ENCODE measurements at regions not wholly inside any gene's neighbourhood (a gene's known extent, or its start where the extent isn't known, plus 50 kb on each side); places are given as distances from the start of the nearest gene placed in this dataset.

DNA sequence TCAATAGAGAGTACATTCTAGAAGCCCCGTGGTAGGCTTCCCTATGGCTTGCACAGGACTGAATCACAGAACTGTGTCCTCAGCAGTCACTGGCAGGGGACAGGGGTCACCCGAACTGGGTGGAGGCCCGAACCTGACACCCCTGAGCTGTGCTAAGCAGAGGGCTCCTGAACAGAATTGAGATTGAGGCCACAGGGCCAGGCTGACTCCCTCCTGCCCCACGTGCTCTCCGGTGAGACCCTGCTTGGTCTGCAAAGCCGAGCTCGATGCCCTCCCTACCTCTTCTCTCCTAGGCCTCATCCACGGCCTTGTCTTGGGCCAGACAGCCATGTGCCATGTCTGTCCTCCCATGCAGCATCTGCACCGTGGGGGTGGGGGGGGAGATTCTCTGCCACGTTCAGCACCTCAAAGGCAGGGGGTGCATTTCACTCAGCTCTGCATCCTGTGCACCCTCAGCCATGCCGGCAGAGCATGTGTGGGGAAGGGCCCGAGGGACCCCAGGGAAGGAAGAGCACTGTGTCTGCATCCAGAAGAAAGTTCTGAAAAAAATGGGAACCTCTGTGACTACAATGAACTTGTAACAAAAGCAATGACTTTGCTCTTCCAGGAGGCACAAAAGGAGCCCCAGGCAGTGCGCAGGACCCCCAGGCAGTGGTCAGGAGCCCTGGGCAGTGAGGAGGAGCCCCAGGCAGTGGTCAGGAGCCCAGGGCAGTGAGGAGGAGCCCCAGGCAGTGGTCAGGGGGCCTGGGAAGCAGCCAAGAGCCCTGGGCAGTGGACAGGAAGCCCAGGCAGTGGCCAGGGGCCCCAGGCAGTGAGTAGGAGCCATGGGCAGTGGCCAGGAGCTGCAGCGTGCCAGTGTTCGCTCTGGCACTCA lies 76.7 kb upstream of the SEPTIN5 start:
- no peak for DNase-seq
- no peak overlapping the region for H3K4me3 ChIP-seq (ENCODE audit: insufficient read depth, low read depth, low read length)
- H3K27me3 ChIP-seq (ENCODE audit: control insufficient read depth, insufficient read depth, low read length) = no peaks in the 10 kb centered on the region; the same call in 1 of the 2 replicates
- H3K36me3 ChIP-seq (replicated peaks; ENCODE audit: control insufficient read depth, insufficient read depth, low read length) = no peaks in the 10 kb centered on the region

DNA sequence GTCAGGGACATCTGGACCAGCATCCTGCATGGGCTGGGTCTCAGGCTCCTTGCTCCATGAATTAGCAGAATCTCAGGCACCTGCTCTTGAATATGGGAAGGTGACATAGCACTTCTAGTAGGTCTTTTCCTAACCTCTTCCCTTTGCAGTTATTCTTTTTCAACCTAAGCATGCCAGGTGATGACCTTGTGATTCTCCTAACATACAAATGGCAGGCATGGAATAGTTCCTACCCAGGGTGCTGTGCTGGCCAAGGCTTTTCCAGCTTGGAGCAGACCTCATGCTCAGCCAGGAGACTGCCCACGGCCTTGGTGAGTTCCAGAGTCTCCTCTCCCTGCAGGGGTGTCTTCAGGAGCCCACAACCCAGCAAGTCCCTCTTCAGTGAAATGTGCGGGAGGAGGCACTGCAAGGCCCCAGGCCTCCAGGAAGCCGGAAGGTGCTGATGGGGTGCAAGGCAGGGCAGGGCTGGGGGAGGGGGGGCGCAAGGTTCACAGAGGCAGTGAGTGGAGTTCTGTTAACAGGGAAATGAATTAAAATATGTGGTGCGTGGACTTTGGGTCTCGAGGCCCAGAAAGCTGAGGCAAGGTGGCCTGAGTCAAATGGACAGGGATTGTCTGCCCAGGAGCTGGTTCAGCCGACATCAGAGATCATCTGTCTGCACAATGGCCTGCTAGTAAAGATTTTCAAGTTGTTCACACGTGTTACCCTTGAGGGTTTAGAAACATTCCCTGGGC lies 75.9 kb upstream of the SEPTIN5 start:
- Histone ChIP-seq H3K27me3 (ENCODE audit: control insufficient read depth, insufficient read depth, low read length) (no peaks in the 10 kb centered on the region; the same call in 1 of the 2 replicates), H3K36me3 (replicated peaks; ENCODE audit: control insufficient read depth, insufficient read depth, low read length) (no peaks in the 10 kb centered on the region), H3K4me3 (ENCODE audit: insufficient read depth, low read depth, low read length) (no peak overlapping the region)
- no peak for DNase-seq

DNA sequence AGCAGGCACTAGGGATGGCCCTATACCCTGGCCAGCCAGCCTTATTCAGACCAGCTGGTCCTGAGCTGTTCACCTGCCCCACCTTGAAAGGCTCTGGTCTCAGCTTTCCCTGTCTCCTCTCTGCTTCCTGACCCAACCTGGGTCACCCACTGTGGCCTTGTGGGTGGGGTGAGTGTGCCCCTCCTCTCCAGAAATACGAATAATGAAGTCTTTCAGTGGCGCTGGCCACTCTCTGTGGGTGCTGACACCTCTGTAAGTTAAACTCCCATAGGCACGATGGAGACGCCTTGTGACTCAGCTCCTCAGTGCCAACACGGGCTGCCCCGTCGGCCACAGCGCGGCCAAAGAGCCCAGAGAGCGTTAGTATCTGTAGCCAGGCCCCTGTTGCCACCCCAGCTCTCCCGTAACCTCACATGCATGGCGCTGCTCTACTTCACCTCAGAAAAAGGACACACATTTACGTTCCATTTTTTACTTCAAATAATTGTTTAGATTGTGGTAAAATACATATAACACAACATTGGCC lies 74.6 kb upstream of the SEPTIN5 start:
- Histone ChIP-seq H3K27me3 (ENCODE audit: control insufficient read depth, insufficient read depth, low read length) (no peaks in the 10 kb centered on the region; the same call in 1 of the 2 replicates), H3K4me3 (ENCODE audit: insufficient read depth, low read depth, low read length) (no peak overlapping the region), H3K36me3 (replicated peaks; ENCODE audit: control insufficient read depth, insufficient read depth, low read length) (no peaks in the 10 kb centered on the region)
- DNase-seq = no peak

DNA sequence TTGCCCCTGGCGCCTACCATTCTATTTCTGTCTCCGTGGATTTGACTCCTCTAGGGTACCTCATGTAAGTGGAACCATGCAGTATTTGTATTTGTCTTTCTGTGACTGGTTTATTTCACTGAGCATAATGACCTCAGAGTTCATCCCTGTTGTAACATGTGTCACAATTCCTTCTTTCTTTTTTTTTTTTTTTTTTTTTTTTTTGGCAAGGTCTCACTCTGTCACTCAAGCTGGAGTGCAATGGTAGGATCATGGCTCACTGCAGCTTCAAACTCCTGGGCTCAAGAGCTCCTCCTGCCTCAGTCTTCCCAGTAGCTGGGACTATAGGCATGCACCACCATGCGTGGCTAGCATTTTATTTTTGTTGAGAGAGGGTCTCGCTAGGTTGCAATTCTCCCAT lies 74.0 kb upstream of the SEPTIN5 start:
- Histone ChIP-seq H3K36me3 (replicated peaks; ENCODE audit: control insufficient read depth, insufficient read depth, low read length) (no peaks in the 10 kb centered on the region), H3K27me3 (ENCODE audit: control insufficient read depth, insufficient read depth, low read length) (no peaks in the 10 kb centered on the region; the same call in 1 of the 2 replicates), H3K4me3 (ENCODE audit: insufficient read depth, low read depth, low read length) (no peak overlapping the region)
- DNase-seq = no peak

DNA sequence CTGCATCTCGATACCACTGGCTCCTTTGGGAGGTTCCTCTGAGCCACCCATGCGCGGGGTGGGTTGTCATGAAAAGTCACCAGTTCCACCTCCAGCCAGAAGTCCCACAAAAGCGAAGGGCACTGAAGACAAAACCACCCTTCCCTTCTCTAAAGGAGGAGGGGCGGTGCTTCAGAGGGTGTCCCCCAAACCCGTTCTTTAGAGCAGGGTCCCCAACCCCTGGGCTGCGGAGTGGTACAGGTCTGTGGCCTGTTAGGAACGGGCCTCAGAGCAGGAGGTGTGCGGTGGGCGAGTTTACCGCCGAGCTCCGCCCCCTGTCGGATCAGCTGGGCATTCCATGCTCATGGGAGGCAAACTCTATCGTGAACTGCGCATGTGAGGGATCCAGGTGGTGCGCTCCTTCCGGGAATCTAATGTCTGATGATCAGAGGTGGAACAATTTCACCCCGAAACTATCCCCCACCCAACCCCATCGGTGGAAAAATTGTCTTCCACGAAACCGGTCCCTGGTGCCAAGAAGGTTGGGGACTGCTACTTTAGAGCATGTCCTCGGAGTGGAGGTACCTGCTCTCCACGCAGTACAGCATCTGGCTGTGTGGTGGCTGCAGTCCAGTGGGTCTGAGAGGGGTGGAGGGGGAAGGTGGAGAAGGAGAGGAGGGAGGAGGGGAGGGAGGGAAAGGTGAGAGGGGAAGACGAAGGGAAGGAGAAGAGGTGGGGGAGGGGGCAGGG lies 72.9 kb upstream of the SEPTIN5 start:
- Histone ChIP-seq H3K4me3 (ENCODE audit: insufficient read depth, low read depth, low read length) (peak overlapping the region; percentile 26; the same call in 1 of the 2 replicates), H3K36me3 (replicated peaks; ENCODE audit: control insufficient read depth, insufficient read depth, low read length) (no peaks in the 10 kb centered on the region), H3K27me3 (ENCODE audit: control insufficient read depth, insufficient read depth, low read length) (no peaks in the 10 kb centered on the region; the same call in 1 of the 2 replicates)
- DNase-seq = peak; percentile 88

DNA sequence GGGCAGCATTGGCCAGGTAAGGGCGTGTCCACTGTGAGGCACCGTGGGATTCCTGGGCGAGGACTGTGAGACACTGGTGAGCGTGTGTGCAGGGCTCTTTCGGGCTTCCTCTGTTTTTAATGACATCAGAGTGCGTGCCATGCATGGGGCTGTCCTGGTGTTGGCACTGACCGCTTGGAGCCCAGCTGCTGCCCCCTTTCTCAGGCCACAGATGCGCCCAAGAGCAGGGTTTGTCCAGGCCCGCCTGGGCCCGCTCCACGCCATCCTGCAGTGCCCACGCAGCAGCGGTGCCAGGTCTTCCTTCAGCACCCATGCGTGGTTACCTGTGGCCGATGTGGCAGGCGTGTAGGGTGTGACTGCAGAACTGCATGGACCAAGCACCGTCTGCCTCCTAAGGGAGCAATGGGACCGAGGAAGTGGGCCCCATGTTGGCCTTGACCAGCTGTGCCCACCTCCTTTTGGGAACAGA lies 72.3 kb upstream of the SEPTIN5 start:
- DNase-seq = no peak
- no peak overlapping the region for H3K4me3 ChIP-seq (ENCODE audit: insufficient read depth, low read depth, low read length)
- no peaks in the 10 kb centered on the region for H3K36me3 ChIP-seq (replicated peaks; ENCODE audit: control insufficient read depth, insufficient read depth, low read length)
- H3K27me3 ChIP-seq (ENCODE audit: control insufficient read depth, insufficient read depth, low read length) = no peaks in the 10 kb centered on the region; the same call in 1 of the 2 replicates

DNA sequence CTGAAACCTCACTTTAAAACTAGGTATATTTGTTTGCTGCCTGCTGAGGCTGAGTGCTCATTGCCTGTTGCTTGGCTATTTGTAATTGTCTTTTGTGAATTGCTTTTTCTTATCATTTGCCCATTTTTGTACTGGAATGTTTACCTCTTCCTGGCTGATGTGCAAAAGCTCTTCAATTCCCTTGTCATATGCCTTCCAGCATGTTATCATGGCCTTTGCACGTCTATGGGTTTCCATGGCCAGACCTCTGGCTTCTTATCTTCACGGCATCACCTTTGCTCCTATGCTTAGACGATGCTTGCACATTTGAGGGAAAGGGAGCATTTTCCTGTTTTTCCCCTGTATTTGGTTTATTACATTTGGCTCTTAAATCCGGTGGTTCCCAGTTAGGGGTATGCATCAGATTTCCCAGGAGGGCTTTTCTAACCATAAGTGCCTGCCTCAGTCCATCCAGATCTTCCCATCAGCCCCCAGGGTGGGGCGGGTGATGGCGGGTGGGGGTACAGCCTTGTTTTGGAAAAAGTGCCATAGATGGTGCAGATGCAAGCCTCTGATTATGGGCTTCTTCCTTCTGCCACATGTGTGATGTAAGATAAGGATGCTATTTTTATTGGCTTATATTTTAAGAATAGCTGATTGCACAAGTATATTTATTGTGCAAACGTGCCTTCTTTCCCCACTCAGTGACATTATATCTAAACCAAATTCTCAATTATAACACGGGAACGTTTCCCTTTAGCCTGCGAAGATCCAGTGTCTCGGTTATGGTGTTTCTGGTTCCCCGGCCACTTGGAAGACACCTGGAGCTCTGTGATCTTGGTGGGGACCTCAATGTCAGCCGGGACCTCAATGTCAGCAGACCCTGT lies 70.6 kb upstream of the SEPTIN5 start:
- no peak overlapping the region for H3K4me3 ChIP-seq (ENCODE audit: insufficient read depth, low read depth, low read length)
- no peak for DNase-seq
- no peaks in the 10 kb centered on the region; the same call in 1 of the 2 replicates for H3K27me3 ChIP-seq (ENCODE audit: control insufficient read depth, insufficient read depth, low read length)
- no peaks in the 10 kb centered on the region for H3K36me3 ChIP-seq (replicated peaks; ENCODE audit: control insufficient read depth, insufficient read depth, low read length)

DNA sequence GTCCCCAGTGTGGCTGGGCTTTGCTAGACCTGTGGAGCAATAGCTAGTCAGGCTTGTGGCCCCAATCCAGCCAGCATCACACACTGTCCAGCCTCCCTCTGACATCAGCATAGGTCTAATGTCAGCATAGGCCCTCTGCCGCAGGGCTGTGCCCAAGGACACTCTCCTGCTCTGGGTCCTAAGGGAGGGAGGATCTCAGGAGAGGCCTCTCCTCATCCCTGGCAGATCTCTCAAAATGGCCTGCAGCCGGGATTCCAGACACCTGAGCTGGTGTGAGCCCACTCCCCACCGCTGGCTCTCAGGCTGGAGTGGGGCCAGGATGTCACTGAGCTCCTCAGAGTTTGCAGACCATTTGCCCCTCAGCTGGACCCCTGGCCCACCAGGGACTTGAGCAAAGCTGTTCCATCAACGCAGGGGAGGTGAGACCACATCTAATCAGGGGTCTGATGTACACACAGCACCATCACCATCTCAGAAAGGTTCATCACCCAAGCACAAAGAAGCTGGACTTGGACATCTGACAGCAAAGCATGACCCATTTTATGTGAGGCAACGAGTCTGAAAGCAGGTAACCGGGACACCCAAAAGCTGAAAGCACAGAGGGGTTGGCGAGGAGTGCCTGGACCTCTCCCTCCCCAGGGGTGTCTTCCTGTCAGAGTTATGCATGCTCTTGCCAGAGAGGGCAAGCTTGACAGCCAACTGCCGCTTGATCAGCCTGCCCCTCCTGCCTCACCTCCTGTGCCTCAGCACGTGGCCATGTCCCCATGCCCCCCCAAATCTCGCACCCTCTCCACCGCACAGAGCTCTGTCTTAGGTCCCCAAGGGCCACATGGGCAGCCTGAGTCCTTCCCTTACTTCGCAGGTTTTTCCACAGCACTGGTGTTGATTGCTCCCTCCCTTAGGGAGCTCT lies 69.7 kb upstream of the SEPTIN5 start:
- Histone ChIP-seq H3K4me3 (ENCODE audit: insufficient read depth, low read depth, low read length) (no peak overlapping the region), H3K27me3 (ENCODE audit: control insufficient read depth, insufficient read depth, low read length) (no peaks in the 10 kb centered on the region; the same call in 1 of the 2 replicates), H3K36me3 (replicated peaks; ENCODE audit: control insufficient read depth, insufficient read depth, low read length) (no peaks in the 10 kb centered on the region)
- DNase-seq = no peak

DNA sequence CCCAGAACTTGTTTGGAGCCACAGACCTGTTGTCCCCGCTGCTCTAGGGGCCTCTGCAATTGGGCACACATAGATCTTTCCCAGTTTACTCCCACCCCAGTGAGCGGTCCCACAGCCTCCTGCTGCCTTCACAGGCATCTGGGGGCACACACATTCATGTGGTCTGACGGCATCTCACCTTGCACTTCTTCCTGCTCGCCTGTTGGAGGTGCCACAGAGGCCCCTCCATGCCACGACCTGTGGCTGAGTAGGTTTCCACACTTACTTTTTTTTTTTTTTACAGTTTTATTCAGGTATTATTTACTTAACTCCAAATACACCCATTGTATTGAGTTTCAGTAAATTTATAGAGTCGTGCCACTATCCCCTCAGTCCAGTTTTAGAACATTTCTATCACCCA lies 68.9 kb upstream of the SEPTIN5 start:
- H3K36me3 ChIP-seq (replicated peaks; ENCODE audit: control insufficient read depth, insufficient read depth, low read length) = no peaks in the 10 kb centered on the region
- no peaks in the 10 kb centered on the region; the same call in 1 of the 2 replicates for H3K27me3 ChIP-seq (ENCODE audit: control insufficient read depth, insufficient read depth, low read length)
- no peak overlapping the region for H3K4me3 ChIP-seq (ENCODE audit: insufficient read depth, low read depth, low read length)
- DNase-seq = no peak

DNA sequence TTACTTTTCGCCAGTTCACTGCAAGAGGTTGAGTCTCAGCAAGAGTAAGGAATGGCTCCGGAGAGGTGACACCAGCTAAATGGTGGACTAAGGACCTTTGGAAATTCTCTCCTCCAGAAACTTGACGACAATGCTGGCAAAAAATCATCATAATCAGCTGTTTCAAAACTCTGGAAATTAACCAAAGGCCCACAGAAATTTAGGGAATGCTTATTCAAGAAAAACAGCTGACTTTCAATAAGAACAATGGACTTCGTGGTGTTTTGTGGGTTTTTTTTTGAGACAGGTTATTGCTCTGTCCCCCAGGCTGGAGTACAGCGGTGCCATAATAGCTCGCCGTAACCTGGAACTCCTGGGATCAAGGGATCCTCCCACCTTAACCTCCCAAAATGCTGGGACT lies 68.4 kb upstream of the SEPTIN5 start:
- Histone ChIP-seq H3K27me3 (ENCODE audit: control insufficient read depth, insufficient read depth, low read length) (no peaks in the 10 kb centered on the region; the same call in 1 of the 2 replicates), H3K4me3 (ENCODE audit: insufficient read depth, low read depth, low read length) (no peak overlapping the region), H3K36me3 (replicated peaks; ENCODE audit: control insufficient read depth, insufficient read depth, low read length) (no peaks in the 10 kb centered on the region)
- DNase-seq = no peak

DNA sequence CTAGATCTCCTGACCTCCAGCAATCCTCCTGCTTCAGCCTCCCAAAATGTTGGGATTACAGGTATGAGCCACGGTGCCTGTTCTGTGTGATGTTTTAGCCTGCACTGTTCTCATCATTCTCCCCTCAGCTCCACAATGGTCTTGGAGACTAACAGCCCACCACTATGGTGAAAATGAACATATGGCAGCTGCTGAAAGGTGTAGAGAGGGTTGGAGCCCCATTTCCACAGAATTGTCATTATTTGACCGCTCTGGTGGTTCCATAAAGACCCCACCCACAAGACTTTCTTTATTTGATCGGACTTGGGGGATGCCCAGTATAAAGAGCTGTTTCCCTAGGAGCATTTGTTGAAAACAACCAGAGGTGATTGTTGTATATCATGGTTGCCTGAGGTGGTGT lies 67.9 kb upstream of the SEPTIN5 start:
- Histone ChIP-seq H3K4me3 (ENCODE audit: insufficient read depth, low read depth, low read length) (no peak overlapping the region), H3K27me3 (ENCODE audit: control insufficient read depth, insufficient read depth, low read length) (no peaks in the 10 kb centered on the region; the same call in 1 of the 2 replicates), H3K36me3 (replicated peaks; ENCODE audit: control insufficient read depth, insufficient read depth, low read length) (no peaks in the 10 kb centered on the region)
- no peak for DNase-seq

DNA sequence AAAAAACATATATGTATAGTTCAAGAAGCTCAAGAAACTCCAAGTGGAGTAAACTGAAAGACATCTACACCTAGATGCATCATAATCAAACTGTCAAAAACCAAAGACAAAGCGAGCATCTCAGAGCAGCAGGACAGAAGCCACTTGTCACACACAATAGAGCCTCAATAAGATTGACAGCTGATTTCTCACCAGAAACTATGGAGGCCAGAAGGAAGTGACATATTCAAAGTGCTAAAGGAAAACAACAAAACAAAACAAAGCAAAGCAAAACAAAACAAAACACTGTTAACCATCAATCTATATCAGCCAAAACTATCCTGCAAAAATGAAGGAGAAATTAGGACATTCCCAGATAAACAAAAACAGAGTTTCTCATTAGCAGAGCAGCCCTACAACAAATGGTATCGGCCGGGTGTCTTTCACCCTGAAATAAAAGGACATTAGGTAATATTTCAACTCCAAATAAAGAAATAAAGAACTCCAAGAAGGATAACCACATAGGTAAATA lies 65.8 kb upstream of the SEPTIN5 start:
- no peaks in the 10 kb centered on the region for H3K36me3 ChIP-seq (replicated peaks; ENCODE audit: control insufficient read depth, insufficient read depth, low read length)
- no peak overlapping the region for H3K4me3 ChIP-seq (ENCODE audit: insufficient read depth, low read depth, low read length)
- no peaks in the 10 kb centered on the region; the same call in 1 of the 2 replicates for H3K27me3 ChIP-seq (ENCODE audit: control insufficient read depth, insufficient read depth, low read length)
- no peak for DNase-seq
